Neural progenitor cell (in vitro differentiated cells): ENCODE measurements at regions not wholly inside any gene's neighbourhood (a gene's known extent, or its start where the extent isn't known, plus 50 kb on each side); places are given as distances from the start of the nearest gene placed in this dataset.

Experiments used
- CTCF ChIP-seq: fragments of 200-600 bp; sonication (generic); IDR thresholded peaks from 2 replicates; pipeline ENCODE4 v1.5.1; 2017; ENCODE audit warnings: antibody characterized with exemption, mild to moderate bottlenecking
- EZH2 ChIP-seq: fragments of 200-600 bp; sonication (generic); IDR thresholded peaks from 2 replicates; pipeline ENCODE4 v1.6.1; 2017; ENCODE audit warnings: antibody characterized with exemption, mild to moderate bottlenecking, moderate library complexity
- EZH2phosphoT487 ChIP-seq: fragments of 200-600 bp; sonication (generic); IDR thresholded peaks from 2 replicates; pipeline ENCODE4 v1.6.1; 2017; ENCODE audit warnings: antibody characterized with exemption

GRCh38 chr5:124156415-124156996 is 589.9 kb downstream of the ZNF608 start:
- TF ChIP-seq CTCF, result no peak
- no peak for TF ChIP-seq EZH2
- TF ChIP-seq EZH2phosphoT487, result no peak
